22Rv1 (cell line): ENCODE measurements at regions not wholly inside any gene's neighbourhood (a gene's known extent, or its start where the extent isn't known, plus 50 kb on each side); places are given as distances from the start of the nearest gene placed in this dataset.

ENCODE experiments used
- H3K27ac ChIP-seq: fragments of 450-650 bp; 2 replicates; pipeline ENCODE4 v1.5.1; 2017
- ZFX ChIP-seq: fragments of 450-650 bp; IDR thresholded peaks from 2 replicates; pipeline ENCODE4 v1.6.1; 2017; ENCODE audit warnings: antibody characterized with exemption, borderline replicate concordance
- TF ChIP-seq, protein P1 (sequence below): fragments of 450-650 bp; IDR thresholded peaks from 2 replicates; pipeline ENCODE4 v1.5.1; 2017; ENCODE audit warnings: mild to moderate bottlenecking

DNA sequence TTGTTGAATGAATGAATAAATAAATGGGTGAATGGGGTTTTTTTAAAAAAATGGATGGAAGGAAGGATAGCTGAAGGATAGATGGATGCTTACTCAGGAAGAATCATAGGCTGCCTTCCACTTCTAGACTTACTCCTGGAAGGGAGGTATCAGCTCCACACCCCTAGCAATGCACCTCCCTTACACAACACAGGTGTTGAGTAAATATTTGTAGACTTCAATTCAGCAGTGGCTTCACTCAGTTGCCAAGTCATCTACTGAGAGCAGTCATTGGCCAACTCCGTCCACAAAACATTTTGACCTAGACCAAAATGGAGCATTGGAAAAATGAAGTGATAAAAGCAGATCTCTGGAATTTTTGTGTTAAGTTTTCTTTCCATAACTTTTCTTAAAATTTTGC is 65.5 kb upstream of the ST8SIA2 start:
- no peak overlapping the region for H3K27ac ChIP-seq
- TF ChIP-seq ZFX, result no peak
- TF ChIP-seq, protein P1, sequence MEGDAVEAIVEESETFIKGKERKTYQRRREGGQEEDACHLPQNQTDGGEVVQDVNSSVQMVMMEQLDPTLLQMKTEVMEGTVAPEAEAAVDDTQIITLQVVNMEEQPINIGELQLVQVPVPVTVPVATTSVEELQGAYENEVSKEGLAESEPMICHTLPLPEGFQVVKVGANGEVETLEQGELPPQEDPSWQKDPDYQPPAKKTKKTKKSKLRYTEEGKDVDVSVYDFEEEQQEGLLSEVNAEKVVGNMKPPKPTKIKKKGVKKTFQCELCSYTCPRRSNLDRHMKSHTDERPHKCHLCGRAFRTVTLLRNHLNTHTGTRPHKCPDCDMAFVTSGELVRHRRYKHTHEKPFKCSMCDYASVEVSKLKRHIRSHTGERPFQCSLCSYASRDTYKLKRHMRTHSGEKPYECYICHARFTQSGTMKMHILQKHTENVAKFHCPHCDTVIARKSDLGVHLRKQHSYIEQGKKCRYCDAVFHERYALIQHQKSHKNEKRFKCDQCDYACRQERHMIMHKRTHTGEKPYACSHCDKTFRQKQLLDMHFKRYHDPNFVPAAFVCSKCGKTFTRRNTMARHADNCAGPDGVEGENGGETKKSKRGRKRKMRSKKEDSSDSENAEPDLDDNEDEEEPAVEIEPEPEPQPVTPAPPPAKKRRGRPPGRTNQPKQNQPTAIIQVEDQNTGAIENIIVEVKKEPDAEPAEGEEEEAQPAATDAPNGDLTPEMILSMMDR, result no peak

DNA sequence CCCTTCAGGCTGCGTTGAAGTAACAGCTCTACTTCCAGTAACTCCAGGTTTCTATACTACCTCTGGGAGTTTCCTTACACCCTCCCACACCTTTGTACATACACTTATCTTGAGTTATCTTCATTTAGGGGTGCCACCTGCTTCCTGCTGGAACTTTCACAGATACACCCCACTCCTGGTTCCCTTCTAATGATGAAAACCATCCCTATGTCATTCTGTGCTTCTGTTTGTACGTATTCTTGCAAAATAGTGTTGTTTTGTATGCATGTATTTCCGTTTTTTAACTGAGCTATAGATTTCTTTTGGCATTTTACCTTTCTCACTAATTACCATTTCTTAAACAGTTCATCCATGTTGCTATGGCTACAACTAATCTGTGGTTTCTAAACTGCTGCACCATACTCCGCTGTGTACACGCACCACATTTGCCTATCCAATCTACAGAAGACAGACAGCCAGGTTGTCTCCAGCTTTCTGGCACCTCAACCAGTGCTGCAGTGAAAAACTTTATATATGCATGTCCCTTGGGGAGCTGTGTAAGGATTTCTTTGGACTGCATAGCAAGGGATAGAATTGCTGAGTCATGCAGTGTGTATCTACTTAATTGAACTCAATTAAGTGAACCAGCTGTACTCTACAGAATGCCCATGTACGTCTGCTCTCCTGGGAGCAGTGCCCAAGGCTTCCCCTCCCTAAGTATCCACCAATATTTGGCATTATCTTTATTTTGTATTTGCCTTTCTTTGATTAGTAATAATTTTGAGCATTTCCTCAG is 61.4 kb upstream of the ST8SIA2 start:
- TF ChIP-seq ZFX, result no peak
- TF ChIP-seq, protein P1, result no peak
- H3K27ac ChIP-seq, result no peak overlapping the region

DNA sequence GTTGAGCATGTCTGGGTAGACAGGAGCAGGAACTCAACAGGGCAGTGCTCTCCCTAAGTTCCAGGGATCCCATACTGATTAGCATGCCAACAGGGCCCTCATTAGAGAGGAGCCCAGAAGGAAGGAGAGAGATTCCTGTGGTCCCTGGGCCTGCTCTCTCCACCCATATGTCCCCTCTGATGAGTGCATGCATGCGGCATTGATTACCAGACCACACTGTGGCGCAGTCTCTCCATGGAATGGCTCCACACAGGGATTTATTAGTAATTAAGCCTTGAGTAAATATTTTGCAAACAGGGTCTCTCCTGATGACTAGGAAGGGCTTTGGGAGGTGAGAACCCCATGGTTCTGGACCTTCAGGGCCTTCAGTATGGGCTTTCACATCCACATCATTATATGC is 60.0 kb upstream of the ST8SIA2 start:
- no peak for TF ChIP-seq ZFX
- TF ChIP-seq, protein P1, result no peak
- H3K27ac ChIP-seq, result no peak overlapping the region

DNA sequence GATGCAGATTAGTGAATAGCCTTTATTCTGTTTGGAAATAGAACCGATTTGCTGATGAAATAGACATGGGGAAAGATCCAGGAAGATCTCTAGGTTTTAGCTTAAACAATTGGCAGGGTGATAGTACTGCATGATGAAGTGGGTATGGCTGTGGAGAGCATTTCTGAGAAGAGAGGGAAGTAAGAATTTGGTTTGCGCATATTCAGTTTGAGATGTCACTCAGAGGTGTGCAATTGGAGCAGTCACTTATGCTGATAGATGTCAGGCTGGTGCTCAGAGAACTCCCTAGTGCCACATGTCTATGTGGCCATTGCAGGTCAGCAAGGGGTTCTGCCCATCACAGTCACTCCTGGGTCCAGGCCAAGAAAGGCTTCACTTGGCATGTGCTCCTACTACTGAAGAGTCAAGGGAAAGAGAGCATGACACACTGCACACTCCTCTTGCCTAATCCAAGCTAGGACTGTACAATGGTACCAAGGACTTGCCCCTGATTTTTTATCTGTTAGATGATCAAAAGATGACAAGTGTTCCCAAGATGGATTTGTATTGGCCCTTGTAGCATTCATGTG is 57.2 kb upstream of the ST8SIA2 start:
- H3K27ac ChIP-seq, result no peak overlapping the region
- TF ChIP-seq, protein P1, result no peak
- no peak for TF ChIP-seq ZFX

DNA sequence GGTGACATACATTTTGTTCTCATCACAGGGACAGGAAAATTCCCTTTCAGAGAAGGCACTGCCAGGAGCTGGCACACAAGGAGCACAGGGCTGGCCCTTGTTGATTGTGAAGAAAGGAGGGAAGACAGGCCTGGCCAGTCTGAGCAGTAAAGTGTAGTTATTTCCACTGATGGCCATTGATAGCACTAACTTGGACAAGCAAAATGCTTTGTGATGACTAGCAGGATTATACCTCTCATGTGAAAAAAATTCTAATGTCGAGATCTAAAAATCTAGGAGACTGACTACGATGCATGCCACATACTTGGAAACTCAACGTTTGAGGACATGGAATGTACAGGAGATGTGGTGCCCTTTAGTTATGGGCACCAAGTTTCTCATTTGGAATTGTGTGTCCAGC is 54.3 kb upstream of the ST8SIA2 start:
- no peak overlapping the region for H3K27ac ChIP-seq
- TF ChIP-seq ZFX, result no peak
- TF ChIP-seq, protein P1, result no peak
